SHP77 (cell line): ENCODE measurements at regions not wholly inside any gene's neighbourhood (a gene's known extent, or its start where the extent isn't known, plus 50 kb on each side); places are given as distances from the start of the nearest gene placed in this dataset.
"Not testable (repeated sequence)": the region's sequence is repeated elsewhere in the genome, so short reads cannot be mapped to it uniquely, and the experiment has no call there.

Source experiments
- DNase-seq, 2 experiments: peaks; one replicate each; lab custom pipeline; 2025; lab: John Stamatoyannopoulos, UW

- no peak for DNase-seq
Measured at GRCh38 chr6:78505178-78505577, 362.2 kb upstream of the IRAK1BP1 start.

- no peak for DNase-seq
Measured at GRCh38 chr6:78511009-78511408, 356.3 kb upstream of the IRAK1BP1 start.

GRCh38 chr6:78513856-78514255, 353.5 kb upstream of the IRAK1BP1 start:
- peak; percentile 8 to 9 for DNase-seq

GRCh38 chr6:78515271-78515670, 352.1 kb upstream of the IRAK1BP1 start:
- no peak for DNase-seq

GRCh38 chr6:78517399-78517798, 350.0 kb upstream of the IRAK1BP1 start:
- no peak for DNase-seq

GRCh38 chr6:78523622-78524021, 343.7 kb upstream of the IRAK1BP1 start:
- DNase-seq: no peak

- no peak for DNase-seq
Measured at GRCh38 chr6:78525976-78526375, 341.4 kb upstream of the IRAK1BP1 start.

GRCh38 chr6:78526432-78526831, 340.9 kb upstream of the IRAK1BP1 start:
- no peak for DNase-seq

- DNase-seq: no peak
Measured at GRCh38 chr6:78528926-78529325, 338.4 kb upstream of the IRAK1BP1 start.

- no peak for DNase-seq
Measured at GRCh38 chr6:78530208-78530607, 337.1 kb upstream of the IRAK1BP1 start.

- no peak for DNase-seq
Measured at GRCh38 chr6:78533426-78533825, 333.9 kb upstream of the IRAK1BP1 start.

GRCh38 chr6:78533876-78534275, 333.5 kb upstream of the IRAK1BP1 start:
- DNase-seq: no peak

- DNase-seq: no peak
Measured at GRCh38 chr6:78538002-78538401, 329.3 kb upstream of the IRAK1BP1 start.

GRCh38 chr6:78547636-78548035, 319.7 kb upstream of the IRAK1BP1 start:
- DNase-seq: not testable (repeated sequence)

GRCh38 chr6:78551361-78551760, 316.0 kb upstream of the IRAK1BP1 start:
- no peak for DNase-seq

- no peak for DNase-seq
Measured at GRCh38 chr6:78552435-78552834, 314.9 kb upstream of the IRAK1BP1 start.

GRCh38 chr6:78554341-78554740, 313.0 kb upstream of the IRAK1BP1 start:
- no peak for DNase-seq

- no peak for DNase-seq
Measured at GRCh38 chr6:78559056-78559455, 308.3 kb upstream of the IRAK1BP1 start.

- DNase-seq: no peak
Measured at GRCh38 chr6:78561015-78561414, 306.3 kb upstream of the IRAK1BP1 start.

GRCh38 chr6:78565997-78566396, 301.4 kb upstream of the IRAK1BP1 start:
- no peak for DNase-seq

GRCh38 chr6:78570044-78570443, 297.3 kb upstream of the IRAK1BP1 start:
- DNase-seq: no peak

GRCh38 chr6:78577585-78577984, 289.8 kb upstream of the IRAK1BP1 start:
- DNase-seq: no peak

- DNase-seq: no peak
Measured at GRCh38 chr6:78578430-78578829, 288.9 kb upstream of the IRAK1BP1 start.

- no peak for DNase-seq
Measured at GRCh38 chr6:78580923-78581322, 286.4 kb upstream of the IRAK1BP1 start.

GRCh38 chr6:78583079-78583478, 284.3 kb upstream of the IRAK1BP1 start:
- DNase-seq: no peak
